Left lung (tissue), 4 donors: ENCODE measurements at regions not wholly inside any gene's neighbourhood (a gene's known extent, or its start where the extent isn't known, plus 50 kb on each side); places are given as distances from the start of the nearest gene placed in this dataset.

Source experiments
- ATAC-seq: fragments of 200-7000 bp; cut with Tn5 transposase; one replicate; pipeline ENCODE4 v1.9.1; 2020; ENCODE audit warnings: moderate library complexity
- DNase-seq, 4 donors: peaks; one replicate each; pipeline ENCODE4 v3.0.0-alpha.2; 2013 to 2020
- H3K27ac ChIP-seq, 2 donors: fragments of 200-600 bp; sonication (generic) in 1 of 2; one replicate each; pipeline versions ENCODE4 v1.5.0 to v1.8.0; 2020 to 2021
- H3K27me3 ChIP-seq, 2 donors: fragments of 200-600 bp; sonication (generic) in 1 of 2; one replicate each; pipeline versions ENCODE4 v1.5.0 to v1.8.0; 2020 to 2021
- H3K36me3 ChIP-seq, 2 donors: fragments of 200-600 bp; sonication (generic) in 1 of 2; one replicate each; pipeline versions ENCODE4 v1.5.0 to v1.8.0; 2020 to 2021
- H3K4me1 ChIP-seq, 2 donors: fragments of 200-600 bp; one replicate each; pipeline ENCODE4 v1.8.0; 2021
- H3K4me3 ChIP-seq, 2 donors: fragments of 200-600 bp; sonication (generic) in 1 of 2; one replicate each; pipeline versions ENCODE4 v1.5.0 to v1.8.0; 2020 to 2021; ENCODE audit warnings: mild to moderate bottlenecking in 1 of 2
- H3K9me3 ChIP-seq, 2 donors: fragments of 200-600 bp; sonication (generic) in 1 of 2; one replicate each; pipeline versions ENCODE4 v1.5.0 to v1.8.0; 2020 to 2021
- CTCF ChIP-seq, 2 donors: fragments of 200-600 bp; sonication (generic) in 1 of 2; IDR thresholded peaks; one replicate each; pipeline versions ENCODE4 v1.5.0 to v1.8.0; 2021; ENCODE audit warnings: antibody characterized with exemption in 2 of 2
- intact Hi-C, 2 donors: fragments of 100-400 bp; cut with DNase I; formaldehyde crosslinking; loops; one replicate each; pipeline versions ENCODE4 v1.11.2 to v1.14.2; 2022
- donor health status: DM: no; HTN: yes; CAD: no.
- donor health status: DM: no; HTN: no; CAD: no.

GRCh38 chr16:64172652-64173051 lies 949.2 kb downstream of the CDH11 start:
- Histone ChIP-seq H3K27ac (no peak overlapping the region), H3K9me3 (peaks cover 0 to 6% of the 10 kb centered on the region in 2 donors), H3K4me1 (no peaks in the 10 kb centered on the region), H3K36me3 (no peaks in the 10 kb centered on the region), H3K4me3 (no peak overlapping the region), H3K27me3 (no peaks in the 10 kb centered on the region)
- intact Hi-C loops, result no loop called here
- no peak for ATAC-seq
- no peak for TF ChIP-seq CTCF (IDR thresholded peaks at IDR 0.05)
- no peak for DNase-seq

- Histone ChIP-seq H3K27me3 (no peaks in the 10 kb centered on the region), H3K4me3 (no peak overlapping the region), H3K36me3 (no peaks in the 10 kb centered on the region), H3K4me1 (no peaks in the 10 kb centered on the region), H3K9me3 (peaks cover 0 to 3% of the 10 kb centered on the region in 2 donors), H3K27ac (no peak overlapping the region)
- DNase-seq, result no peak
- intact Hi-C loops, result no loop called here
- no peak for ATAC-seq
- no peak for TF ChIP-seq CTCF (IDR thresholded peaks at IDR 0.05)
Observed at GRCh38 chr16:64172226-64172625, 949.6 kb downstream of the CDH11 start.

GRCh38 chr16:64171632-64172031 lies 950.2 kb downstream of the CDH11 start:
- Histone ChIP-seq H3K4me1 (no peaks in the 10 kb centered on the region), H3K27ac (no peak overlapping the region), H3K36me3 (no peaks in the 10 kb centered on the region), H3K4me3 (no peak overlapping the region), H3K9me3 (no peaks in the 10 kb centered on the region), H3K27me3 (no peaks in the 10 kb centered on the region)
- ATAC-seq (no peak), DNase-seq (no peak)
- TF ChIP-seq CTCF (IDR thresholded peaks at IDR 0.05), result no peak
- intact Hi-C loops, result no loop called here

GRCh38 chr16:64168371-64168770 lies 953.5 kb downstream of the CDH11 start:
- no peaks in the 10 kb centered on the region for H3K36me3 ChIP-seq
- TF ChIP-seq CTCF (IDR thresholded peaks at IDR 0.05), result no peak
- no peaks in the 10 kb centered on the region for H3K9me3 ChIP-seq
- no peak overlapping the region for H3K27ac ChIP-seq
- DNase-seq (no peak), ATAC-seq (no peak)
- no peak overlapping the region for H3K4me3 ChIP-seq
- intact Hi-C loops, result no loop called here
- no peaks in the 10 kb centered on the region for H3K27me3 ChIP-seq
- H3K4me1 ChIP-seq, result no peaks in the 10 kb centered on the region

- DNase-seq, result no peak
- Histone ChIP-seq H3K27ac (no peak overlapping the region), H3K4me1 (no peaks in the 10 kb centered on the region), H3K4me3 (no peak overlapping the region), H3K9me3 (no peaks in the 10 kb centered on the region), H3K27me3 (no peaks in the 10 kb centered on the region), H3K36me3 (no peaks in the 10 kb centered on the region)
- intact Hi-C loops, result no loop called here
- no peak for TF ChIP-seq CTCF (IDR thresholded peaks at IDR 0.05)
- ATAC-seq, result no peak
Observed at GRCh38 chr16:64167936-64168335, 953.9 kb downstream of the CDH11 start.
